Medulla oblongata (tissue), 1 donor: ENCODE measurements at regions not wholly inside any gene's neighbourhood (a gene's known extent, or its start where the extent isn't known, plus 50 kb on each side); places are given as distances from the start of the nearest gene placed in this dataset.
"Not testable (repeated sequence)": the region's sequence is repeated elsewhere in the genome, so short reads cannot be mapped to it uniquely, and the experiment has no call there.

Source experiments
- DNase-seq: peaks from one replicate; pipeline ENCODE4 v3.0.0-alpha.2; 2015; ENCODE audit errors: extremely low spot score

GRCh38 chr4:17436047-17436749 lies 75.7 kb downstream of the QDPR start:
- DNase-seq: not testable (repeated sequence)

GRCh38 chr4:17433827-17434226 lies 78.1 kb downstream of the QDPR start:
- no peak for DNase-seq

GRCh38 chr4:17427991-17428390 lies 83.9 kb downstream of the QDPR start:
- no peak for DNase-seq

- no peak for DNase-seq
These were observed 85.7 kb downstream of the QDPR start for GRCh38 chr4:17426222-17426621.

- DNase-seq: no peak
These were observed 93.9 kb downstream of the QDPR start for GRCh38 chr4:17418010-17418409.

GRCh38 chr4:17414392-17414791 lies 97.5 kb downstream of the QDPR start:
- no peak for DNase-seq

- no peak for DNase-seq
These were observed 111.2 kb downstream of the QDPR start for GRCh38 chr4:17400686-17401085.

GRCh38 chr4:17398805-17399204 lies 113.1 kb downstream of the QDPR start:
- DNase-seq: no peak

- DNase-seq: no peak
These were observed 113.9 kb downstream of the QDPR start for GRCh38 chr4:17398035-17398434.

- no peak for DNase-seq
These were observed 114.3 kb downstream of the QDPR start for GRCh38 chr4:17397611-17398010.

GRCh38 chr4:17385403-17385802 lies 126.5 kb downstream of the QDPR start:
- peak; percentile 53 for DNase-seq

- DNase-seq: no peak
These were observed 131.5 kb downstream of the QDPR start for GRCh38 chr4:17380347-17380746.

- no peak for DNase-seq
These were observed 135.7 kb downstream of the QDPR start for GRCh38 chr4:17376205-17376604.

- DNase-seq: no peak
These were observed 138.2 kb downstream of the QDPR start for GRCh38 chr4:17373666-17374065.

- no peak for DNase-seq
These were observed 141.1 kb downstream of the QDPR start for GRCh38 chr4:17370818-17371217.

GRCh38 chr4:17368408-17368807 lies 143.5 kb downstream of the QDPR start:
- no peak for DNase-seq

- no peak for DNase-seq
These were observed 144.7 kb downstream of the QDPR start for GRCh38 chr4:17367201-17367600.

GRCh38 chr4:17366496-17366895 lies 145.4 kb downstream of the QDPR start:
- DNase-seq: no peak

GRCh38 chr4:17362430-17362829 lies 149.5 kb downstream of the QDPR start:
- no peak for DNase-seq

- DNase-seq: no peak
These were observed 153.6 kb downstream of the QDPR start for GRCh38 chr4:17358241-17358640.

GRCh38 chr4:17356926-17357325 lies 155.0 kb downstream of the QDPR start:
- DNase-seq: no peak

GRCh38 chr4:17352357-17352756 lies 159.5 kb downstream of the QDPR start:
- DNase-seq: no peak

- peak; percentile 47 for DNase-seq
These were observed 164.4 kb downstream of the QDPR start for GRCh38 chr4:17347445-17347844.

GRCh38 chr4:17339376-17339775 lies 172.5 kb downstream of the QDPR start:
- DNase-seq: no peak
